NCI-H526 (cell line): ENCODE measurements at regions not wholly inside any gene's neighbourhood (a gene's known extent, or its start where the extent isn't known, plus 50 kb on each side); places are given as distances from the start of the nearest gene placed in this dataset.
"Not testable (repeated sequence)": the region's sequence is repeated elsewhere in the genome, so short reads cannot be mapped to it uniquely, and the experiment has no call there.

Experiments
- DNase-seq, 2 experiments: peaks; one replicate each; lab custom pipeline; 2025; lab: John Stamatoyannopoulos, UW

GRCh38 chr9:26667882-26668281 is 224.7 kb downstream of the CAAP1 start:
- no peak for DNase-seq

DNA sequence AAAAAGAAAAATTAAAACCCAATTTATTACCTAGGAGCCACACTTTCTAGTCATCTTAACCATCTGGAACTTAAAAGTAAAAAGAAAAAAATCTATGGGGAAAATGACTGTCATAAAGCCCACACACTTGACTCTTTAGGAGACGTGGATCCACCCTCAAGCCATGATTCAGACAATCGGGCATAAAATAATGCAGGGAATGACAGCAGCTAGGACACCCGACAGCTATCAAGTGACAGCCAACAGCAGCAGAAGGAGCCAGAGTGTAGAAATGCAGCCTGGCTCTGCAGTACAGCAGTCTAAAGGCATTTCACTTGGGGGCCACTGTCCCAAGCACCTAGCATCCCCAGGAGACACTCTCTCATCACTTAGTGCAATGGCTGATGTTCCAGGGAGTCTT is 226.9 kb downstream of the CAAP1 start:
- DNase-seq, result no peak

DNA sequence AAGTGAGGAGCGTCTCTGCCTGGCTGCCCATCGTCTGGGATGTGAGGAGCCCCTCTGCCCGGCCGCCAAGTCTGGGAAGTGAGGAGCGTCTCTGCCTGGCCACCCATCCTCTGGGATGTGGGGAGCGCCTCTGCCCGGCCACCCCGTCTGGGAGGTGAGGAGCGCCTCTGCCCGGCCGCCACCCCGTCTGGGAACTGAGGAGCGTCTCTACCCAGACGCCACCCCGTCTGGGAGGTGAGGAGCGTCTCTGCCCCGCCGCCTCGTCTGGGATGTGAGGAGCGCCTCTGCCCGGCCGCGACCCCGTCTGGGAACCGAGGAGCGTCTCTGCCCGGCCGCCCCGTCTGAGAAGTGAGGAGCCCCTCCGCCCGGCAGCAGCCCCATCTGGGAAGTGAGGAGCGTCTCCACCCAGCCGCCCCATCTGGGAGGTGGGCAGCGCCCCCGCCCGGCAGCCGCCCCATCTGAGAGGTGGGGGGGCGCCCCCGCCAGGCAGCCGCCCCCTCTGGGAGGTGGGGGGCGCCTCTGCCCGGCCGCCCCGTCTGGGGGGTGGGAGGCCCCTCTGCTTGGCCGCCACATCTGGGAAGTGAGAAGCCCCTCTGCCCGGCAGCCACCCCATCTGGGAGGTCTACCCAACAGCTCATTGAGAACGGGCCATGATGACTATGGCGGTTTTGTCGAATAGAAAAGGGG is 228.4 kb downstream of the CAAP1 start:
- DNase-seq, result not testable (repeated sequence)

DNA sequence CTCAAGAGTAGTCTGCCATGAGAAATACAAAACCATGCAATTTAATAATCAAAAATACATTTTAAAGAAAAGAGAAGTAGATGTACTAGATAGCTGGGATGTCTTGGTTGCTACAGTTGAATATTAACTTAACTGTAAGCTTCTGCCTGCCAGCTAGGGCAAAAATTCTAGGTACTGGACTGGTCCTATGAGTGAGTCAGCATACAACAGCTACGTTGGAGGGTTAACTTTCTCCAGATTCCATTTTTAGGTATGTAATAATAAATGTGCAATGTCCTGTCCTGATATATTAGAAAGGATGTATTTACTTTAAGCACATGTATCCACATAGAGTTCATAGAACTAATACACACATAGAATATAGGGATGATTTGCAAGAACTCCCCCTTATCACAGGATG is 230.1 kb downstream of the CAAP1 start:
- DNase-seq, result no peak

DNA sequence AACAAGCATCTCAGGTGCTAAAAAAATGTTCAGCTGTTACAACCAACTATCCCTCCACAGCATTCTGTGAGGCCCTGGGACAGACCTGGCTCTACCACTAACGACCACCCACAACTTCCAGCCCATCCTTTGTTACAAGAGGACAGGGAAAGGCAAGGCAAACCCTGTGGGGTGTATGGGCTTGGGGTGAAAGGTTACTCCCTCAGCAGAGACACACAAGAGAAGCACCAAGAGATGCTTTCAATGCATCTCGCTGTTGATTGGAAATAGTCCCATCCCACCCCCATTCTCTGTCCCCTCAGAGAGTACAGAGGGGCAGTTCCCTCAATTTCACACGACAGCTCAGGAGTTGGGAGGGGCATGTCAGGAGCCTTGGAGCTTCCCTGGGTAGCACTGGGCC is 234.1 kb downstream of the CAAP1 start:
- no peak for DNase-seq

DNA sequence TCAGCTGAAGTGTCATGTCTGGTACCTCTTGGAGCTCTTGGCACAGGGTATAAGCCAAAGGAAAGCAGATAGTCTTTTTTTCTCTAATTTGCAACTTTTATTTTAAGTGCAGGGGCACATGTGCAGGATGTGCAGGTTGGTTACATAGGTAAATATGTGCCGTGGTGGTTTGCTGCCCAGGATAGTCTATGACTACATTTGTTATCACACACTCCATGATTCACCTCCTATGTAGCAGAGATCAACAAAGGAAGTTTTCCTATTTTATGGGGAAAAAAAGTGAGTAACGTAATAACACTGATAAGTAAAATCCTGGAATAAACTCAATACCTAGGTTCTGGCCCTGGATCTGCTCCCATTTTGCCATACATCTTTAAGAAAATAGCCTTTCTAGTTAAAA is 234.6 kb downstream of the CAAP1 start:
- DNase-seq, result no peak

- peak in 1 of 2 experiments; percentile 7 for DNase-seq
Measured at GRCh38 chr9:26656003-26656870, 236.4 kb downstream of the CAAP1 start.

GRCh38 chr9:26655166-26655565 is 237.4 kb downstream of the CAAP1 start:
- DNase-seq, result no peak

DNA sequence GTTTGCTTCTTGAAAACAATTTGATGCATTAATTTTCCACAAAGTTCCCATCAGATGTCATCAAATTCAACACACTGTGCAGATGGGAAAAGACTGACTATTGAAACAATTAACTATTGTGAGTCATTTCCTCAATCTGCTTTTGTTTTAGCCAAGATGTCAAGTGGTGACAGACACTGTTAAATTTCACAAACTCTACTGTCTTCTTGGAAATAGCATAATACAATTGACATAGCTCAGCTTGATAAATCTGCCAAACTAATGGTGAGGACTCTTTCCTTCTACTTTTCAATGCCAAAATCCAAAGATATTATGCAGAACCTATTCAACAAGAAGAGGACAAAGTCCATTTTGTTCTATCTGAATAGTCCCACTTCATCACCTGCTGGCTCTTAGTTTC is 242.3 kb downstream of the CAAP1 start:
- no peak for DNase-seq

DNA sequence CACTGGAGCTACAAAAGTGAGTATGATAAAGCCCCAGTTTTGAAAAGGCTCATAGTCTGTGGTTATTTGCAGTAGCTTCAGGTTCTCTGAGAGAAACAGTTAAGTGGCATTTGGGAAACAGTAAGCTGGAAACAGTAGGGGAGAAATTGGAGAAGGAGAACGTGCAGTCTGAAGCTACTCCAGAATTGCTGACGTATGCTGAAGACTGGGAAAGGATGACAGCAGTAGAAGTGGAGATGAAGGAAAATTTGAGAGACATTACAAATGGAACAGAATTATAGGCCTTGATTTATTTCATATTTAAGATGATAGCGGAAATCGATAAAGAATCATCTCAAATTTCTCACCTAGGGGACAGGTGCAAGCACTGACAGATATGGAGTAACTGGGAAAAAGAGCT is 248.8 kb downstream of the CAAP1 start:
- no peak for DNase-seq

- DNase-seq, result no peak
Measured at GRCh38 chr9:26639761-26640160, 252.8 kb downstream of the CAAP1 start.

GRCh38 chr9:26637101-26637500 is 255.5 kb downstream of the CAAP1 start:
- DNase-seq, result no peak

DNA sequence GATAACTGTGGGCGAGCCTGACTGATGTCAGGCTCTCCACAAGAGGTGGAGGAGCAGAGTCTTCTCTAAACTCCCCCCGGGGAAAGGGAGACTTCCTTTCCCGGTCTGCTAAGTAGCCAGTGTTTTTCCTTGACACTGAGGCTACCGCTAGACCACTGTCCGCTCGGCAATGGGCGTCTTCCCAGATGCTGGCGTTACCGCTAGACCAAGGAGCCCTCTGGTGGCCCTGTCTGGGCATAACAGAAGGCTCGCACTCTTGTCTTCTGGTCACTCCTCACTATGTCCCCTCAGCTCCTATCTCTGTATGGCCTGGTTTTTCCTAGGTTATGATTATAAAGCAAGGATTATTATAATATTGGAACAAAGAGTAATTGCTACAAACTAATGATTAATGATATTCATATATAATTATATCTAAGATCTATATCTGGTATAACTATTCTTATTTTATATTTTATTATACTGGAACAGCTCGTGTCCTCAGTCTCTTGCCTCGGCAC is 278.7 kb downstream of the CAAP1 start:
- peak; percentile 10 to 18 for DNase-seq

- no peak for DNase-seq
Measured at GRCh38 chr9:26612211-26612610, 280.4 kb downstream of the CAAP1 start.

GRCh38 chr9:26606756-26607155 is 285.8 kb downstream of the CAAP1 start:
- DNase-seq, result no peak

DNA sequence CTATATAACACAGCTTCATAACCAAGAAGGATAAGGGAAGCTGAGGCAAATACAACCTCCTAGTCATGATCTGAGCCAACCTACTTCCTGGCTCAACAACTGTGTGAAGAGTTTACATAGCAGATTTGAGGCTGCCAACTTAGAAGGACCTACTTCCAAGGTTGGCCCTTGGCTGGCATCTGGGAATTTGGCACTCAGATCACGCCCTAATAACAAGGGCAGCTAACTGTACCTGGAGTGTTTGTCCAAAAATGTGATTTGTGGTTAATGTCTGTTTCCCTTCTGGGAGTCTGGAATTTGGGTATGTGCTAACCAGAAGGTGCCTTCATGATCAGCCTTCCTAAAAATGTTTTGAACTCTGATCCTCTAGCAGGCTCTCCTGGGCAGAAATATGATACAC is 287.2 kb downstream of the CAAP1 start:
- no peak for DNase-seq

DNA sequence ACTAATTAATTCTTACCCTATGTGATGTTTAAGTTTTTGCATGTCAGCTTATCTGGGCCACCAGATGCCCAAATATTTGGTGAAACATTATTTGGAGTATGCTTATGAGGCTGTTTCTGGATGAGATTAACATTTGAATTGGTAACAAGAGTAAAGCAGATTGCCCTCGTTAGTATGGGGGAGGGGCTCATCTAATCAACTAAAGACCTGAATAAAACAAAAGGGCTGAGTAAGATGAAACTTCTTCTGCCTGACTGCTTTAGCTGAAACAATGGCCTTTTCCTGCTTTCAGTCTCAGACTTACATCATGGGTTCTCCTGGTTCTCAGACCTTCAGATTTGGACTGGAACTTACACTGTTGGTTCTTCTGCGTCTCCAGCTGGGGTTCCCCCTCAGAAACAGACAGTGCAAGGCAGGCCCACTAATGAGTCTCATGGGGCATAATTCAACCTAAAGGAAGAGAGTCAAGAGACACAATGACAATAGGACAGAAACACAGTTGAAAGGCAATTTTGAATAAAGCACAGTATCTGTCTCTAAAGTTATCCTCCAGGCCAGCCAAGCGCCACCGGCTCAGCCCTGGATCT is 288.4 kb downstream of the CAAP1 start:
- no peak for DNase-seq

GRCh38 chr9:26603617-26604016 is 289.0 kb downstream of the CAAP1 start:
- no peak for DNase-seq

GRCh38 chr9:26597542-26598149 is 295.0 kb downstream of the CAAP1 start:
- no peak for DNase-seq

GRCh38 chr9:26579056-26579455 is 313.5 kb downstream of the CAAP1 start:
- DNase-seq, result no peak

- no peak for DNase-seq
Measured at GRCh38 chr9:26574898-26575440, 317.6 kb downstream of the CAAP1 start.

- no peak for DNase-seq
Measured at GRCh38 chr9:26574256-26574655, 318.3 kb downstream of the CAAP1 start.
